ENCODE measurements at regions not wholly inside any gene's neighbourhood (a gene's known extent, or its start where the extent isn't known, plus 50 kb on each side); places are given as distances from the start of the nearest gene placed in this dataset.

- Histone ChIP-seq H3K4me3 (no peak overlapping the region), H3K4me1 (no peaks in the 10 kb centered on the region), H3K27ac (no peak overlapping the region), H3K9me3 (no peaks in the 10 kb centered on the region), H3K4me2 (no peak overlapping the region)
- ATAC-seq (peak in 1 of 2 experiments; percentile 56; a peak in 1 of 6 replicates), DNase-seq (ENCODE audit: low read depth in 1 of 2, low spot score in 1 of 2) (peak in 1 of 2 experiments; percentile 16), FAIRE-seq (no peak)
- POLR2A ChIA-PET = no interaction called here
- TF ChIP-seq FOSB (CRISPR knock-in tag; IDR thresholded peaks at IDR 0.05) = no peak
- TF ChIP-seq RAD21 (conservative IDR thresholded peaks at IDR 0.05 in 1 of 2, IDR thresholded peaks at IDR 0.05 in 1 of 2) = 0 out of 5 replicates have a peak, but pooled peaks of 1 of the 2 experiments have one; percentile 17
- 0% methylated on average over 1 of the region's 1 CpG for WGBS (ENCODE audit: missing lambda C conversion rate)
- CTCF ChIA-PET = no interaction called here
These were observed 54.8 kb upstream of the CCDC178 start for GRCh38 chr18:33495278-33495677.
